HCT116 (cell line): ENCODE measurements at regions not wholly inside any gene's neighbourhood (a gene's known extent, or its start where the extent isn't known, plus 50 kb on each side); places are given as distances from the start of the nearest gene placed in this dataset.

Source experiments
- ATAC-seq: fragments of 200-7000 bp; cut with Tn5 transposase; 2 replicates; pipeline ENCODE4 v1.9.1; 2020; ENCODE audit warnings: mild to moderate bottlenecking, moderate library complexity
- BruUV-seq: library from RNA; stranded (reverse); fragments of 400-500 nt; replicated peaks from 2 replicates; lab custom pipeline; 2021; lab: Mats Ljungman, UMichigan
- CTCF ChIA-PET: fragments of 300-600 bp; sonication (Branson Sonifier 250); formaldehyde crosslinking; loops from one replicate; lab custom pipeline; 2021; ENCODE audit warnings: antibody characterized with exemption; lab: Charles Lee
- POLR2A ChIA-PET: fragments of 300-600, 350-600 bp; sonication (Branson Sonifier 250); formaldehyde crosslinking; loops from one replicate; lab custom pipeline; 2021; ENCODE audit warnings: antibody characterized with exemption; lab: Charles Lee
- RAD21 ChIA-PET, 2 experiments: fragments of 300-600 bp; sonication (Branson Sonifier 250); formaldehyde crosslinking; loops; one replicate each; lab custom pipeline; 2023; ENCODE audit warnings: low total read pairs in 2 of 2; ENCODE audit not compliant: uncharacterized antibody in 2 of 2, unreplicated experiment in 2 of 2, low non-redundant PET in 1 of 2; lab: Charles Lee
- DNase-seq: peaks from one replicate; pipeline ENCODE4 v3.0.0-alpha.2; 2010; ENCODE audit warnings: low read depth, low spot score
- H2AFZ ChIP-seq: fragments of 200-600 bp; shearing (Covaris generic), sonication (generic); 2 replicates; pipeline ENCODE4 v1.6.1; 2017; ENCODE audit warnings: low read depth, mixed run types, mixed read lengths, antibody characterized with exemption, low read length; ENCODE audit not compliant: poor library complexity, severe bottlenecking
- H3K27ac ChIP-seq: 2 replicates; pipeline ENCODE4 v1.5.1; 2012; ENCODE audit warnings: low read depth, low read length
- H3K27me3 ChIP-seq: fragments of 200-600 bp; sonication (generic); 2 replicates; pipeline ENCODE4 v1.6.1; 2016; ENCODE audit warnings: mixed run types, low read length, mixed read lengths; ENCODE audit not compliant: insufficient read depth
- H3K36me3 ChIP-seq, 2 experiments: fragments of 200-500 bp in 1 of 2; fragments of 200-600 bp in 1 of 2; sonication (Bioruptor generic) in 1 of 2; sonication (generic) in 1 of 2; 2 replicates each; pipeline versions ENCODE4 v1.5.1 to v1.6.1; 2014 to 2016; ENCODE audit warnings: low read length in 2 of 2, inconsistent platforms in 1 of 2, mixed read lengths in 1 of 2, mixed run types in 1 of 2; ENCODE audit not compliant: insufficient read depth in 2 of 2, control insufficient read depth in 1 of 2
- H3K4me1 ChIP-seq, 2 experiments: fragments of 200-600 bp in 1 of 2; sonication (generic) in 1 of 2; 2 replicates each; pipeline versions ENCODE4 v1.5.1 to v1.6.1; 2012 to 2017; ENCODE audit warnings: low read length in 2 of 2, inconsistent platforms in 1 of 2, mild to moderate bottlenecking in 1 of 2, mixed read lengths in 1 of 2, mixed run types in 1 of 2, moderate library complexity in 1 of 2; ENCODE audit not compliant: insufficient read depth in 2 of 2, control insufficient read depth in 1 of 2
- H3K4me2 ChIP-seq: fragments of 200-600 bp; sonication (generic); 2 replicates; pipeline ENCODE4 v1.6.1; 2017; ENCODE audit warnings: mixed run types, low read length, mixed read lengths
- H3K4me3 ChIP-seq, 2 experiments: fragments of 200-600 bp in 1 of 2; sonication (generic) in 1 of 2; replicated peaks in 1 of 2; 2 replicates each; pipeline ENCODE4 v1.5.1; 2011 to 2016; ENCODE audit warnings: low read length in 2 of 2, control low read depth in 1 of 2, low read depth in 1 of 2, mild to moderate bottlenecking in 1 of 2, mixed read lengths in 1 of 2, mixed run types in 1 of 2
- H3K79me2 ChIP-seq: fragments of 200-600 bp; sonication (generic); 2 replicates; pipeline ENCODE4 v1.6.1; 2017; ENCODE audit warnings: mild to moderate bottlenecking, mixed run types, low read length, moderate library complexity, mixed read lengths; ENCODE audit not compliant: insufficient read depth
- H3K9ac ChIP-seq: fragments of 200-600 bp; sonication (generic); 2 replicates; pipeline ENCODE4 v1.6.1; 2016; ENCODE audit warnings: low read length, mixed read lengths
- H3K9me2 ChIP-seq: fragments of 200-600 bp; sonication (generic), shearing (Covaris generic); 2 replicates; pipeline ENCODE4 v1.6.1; 2017; ENCODE audit warnings: mixed run types, mild to moderate bottlenecking, moderate library complexity; ENCODE audit not compliant: insufficient read depth
- H3K9me3 ChIP-seq, 2 experiments: fragments of 200-500 bp in 1 of 2; fragments of 200-600 bp in 1 of 2; sonication (Bioruptor generic) in 1 of 2; sonication (generic) in 1 of 2; 2 replicates each; pipeline ENCODE4 v1.6.1; 2014 to 2017; ENCODE audit warnings: low read length in 2 of 2, mixed read lengths in 2 of 2, inconsistent platforms in 1 of 2, low read depth in 1 of 2, mild to moderate bottlenecking in 1 of 2, mixed run types in 1 of 2, moderate library complexity in 1 of 2; ENCODE audit not compliant: control insufficient read depth in 1 of 2, insufficient read depth in 1 of 2
- H4K20me1 ChIP-seq: fragments of 200-600 bp; sonication (generic), shearing (Covaris generic); 2 replicates; pipeline ENCODE4 v1.6.1; 2017; ENCODE audit warnings: mixed run types, mild to moderate bottlenecking, moderate library complexity; ENCODE audit not compliant: insufficient read depth
- CEBPB ChIP-seq: IDR thresholded peaks from 2 replicates; pipeline ENCODE4 v1.6.1; 2012; ENCODE audit warnings: low read depth
- EGR1 ChIP-seq: IDR thresholded peaks from 2 replicates; pipeline ENCODE4 v1.6.1; 2012; ENCODE audit warnings: low read depth
- ELF1 ChIP-seq: IDR thresholded peaks from 2 replicates; pipeline ENCODE4 v1.6.1; 2012; ENCODE audit warnings: low read depth, borderline replicate concordance
- EZH2 ChIP-seq: fragments of 200-600 bp; sonication (generic); IDR thresholded peaks from 2 replicates; pipeline ENCODE4 v1.6.1; 2017; ENCODE audit warnings: antibody characterized with exemption, mixed run types
- POLR2A ChIP-seq: IDR thresholded peaks from 2 replicates; pipeline ENCODE4 v1.7.0; 2011; ENCODE audit warnings: borderline replicate concordance; ENCODE audit not compliant: insufficient read depth, insufficient read length; ENCODE audit errors: extremely low read depth
- SIN3A ChIP-seq: IDR thresholded peaks from 2 replicates; pipeline ENCODE4 v1.6.1; 2012; ENCODE audit warnings: low read depth
- SP1 ChIP-seq: IDR thresholded peaks from 2 replicates; pipeline ENCODE4 v1.6.1; 2012; ENCODE audit warnings: low read depth
- TCF7L2 ChIP-seq: IDR thresholded peaks from 2 replicates; pipeline ENCODE4 v1.7.0; 2011; ENCODE audit warnings: borderline replicate concordance, inconsistent platforms; ENCODE audit not compliant: insufficient read depth, insufficient read length; ENCODE audit errors: extremely low read depth
- YY1 ChIP-seq: IDR thresholded peaks from 2 replicates; pipeline ENCODE4 v1.6.1; 2011; ENCODE audit warnings: low read length, low read depth, moderate library complexity, mild to moderate bottlenecking; ENCODE audit not compliant: insufficient replicate concordance; ENCODE audit errors: extremely low read depth
- ZFX ChIP-seq: fragments of 450-650 bp; IDR thresholded peaks from 2 replicates; pipeline ENCODE4 v1.6.1; 2017
- intact Hi-C: fragments of 100-400 bp; cut with micrococcal nuclease; formaldehyde crosslinking; loops from 2 replicates; pipeline ENCODE4 v1.10.0; 2022
- TF ChIP-seq, protein P1 (sequence below): IDR thresholded peaks from 2 replicates; pipeline ENCODE4 v1.6.1; 2012
- TF ChIP-seq, protein P2 (sequence below), 3 experiments: fragments of 200-600 bp in 1 of 3; sonication (generic) in 1 of 3; IDR thresholded peaks in 2 of 3; conservative IDR thresholded peaks in 1 of 3; 2 replicates each; pipeline ENCODE4 v1.5.1; 2012 to 2017; ENCODE audit warnings: low read depth in 2 of 3, low read length in 2 of 3, antibody characterized with exemption in 1 of 3, borderline replicate concordance in 1 of 3, control low read depth in 1 of 3, mild to moderate bottlenecking in 1 of 3, mixed read lengths in 1 of 3, mixed run types in 1 of 3, moderate library complexity in 1 of 3; ENCODE audit not compliant: insufficient read depth in 1 of 3

DNA sequence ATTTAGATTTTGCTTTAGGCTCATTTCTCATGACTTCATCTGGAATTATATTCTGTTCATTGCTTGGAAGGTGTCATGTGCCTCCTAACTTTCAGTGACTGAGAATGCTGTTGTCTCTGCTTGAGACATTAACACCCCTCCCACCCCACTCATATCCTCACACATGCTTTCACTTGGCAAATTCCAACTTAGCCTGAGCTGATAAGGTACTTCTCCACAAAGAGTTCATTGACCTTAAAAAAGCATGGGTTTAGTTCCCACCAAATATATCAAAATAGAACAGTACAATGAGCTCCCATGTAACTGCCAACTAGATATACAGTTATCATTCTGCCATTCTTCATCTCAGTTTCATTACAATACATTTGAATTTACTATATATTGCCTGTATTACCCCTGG lies 576.5 kb upstream of the ADGRL2 start:
- H3K9me2 ChIP-seq: no peaks in the 10 kb centered on the region
- no peak for DNase-seq
- no TSS peak for BruUV-seq
- RAD21 ChIA-PET: no interaction called here
- no peak overlapping the region for H3K9ac ChIP-seq
- peaks cover 0 to 5% of the 10 kb centered on the region in 2 experiments; a peak in 1 of 4 replicates for H3K9me3 ChIP-seq
- no peaks in the 10 kb centered on the region for H4K20me1 ChIP-seq
- POLR2A ChIA-PET: no interaction called here
- H3K4me3 ChIP-seq: no peak overlapping the region
- TF ChIP-seq ELF1 (no peak), EGR1 (no peak), YY1 (no peak), EZH2 (no peak), SIN3A (no peak), POLR2A (no peak), TCF7L2 (no peak), SP1 (no peak), ZFX (no peak), CEBPB (no peak)
- TF ChIP-seq, protein P1, sequence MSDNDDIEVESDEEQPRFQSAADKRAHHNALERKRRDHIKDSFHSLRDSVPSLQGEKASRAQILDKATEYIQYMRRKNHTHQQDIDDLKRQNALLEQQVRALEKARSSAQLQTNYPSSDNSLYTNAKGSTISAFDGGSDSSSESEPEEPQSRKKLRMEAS: no peak
- TF ChIP-seq, protein P2, sequence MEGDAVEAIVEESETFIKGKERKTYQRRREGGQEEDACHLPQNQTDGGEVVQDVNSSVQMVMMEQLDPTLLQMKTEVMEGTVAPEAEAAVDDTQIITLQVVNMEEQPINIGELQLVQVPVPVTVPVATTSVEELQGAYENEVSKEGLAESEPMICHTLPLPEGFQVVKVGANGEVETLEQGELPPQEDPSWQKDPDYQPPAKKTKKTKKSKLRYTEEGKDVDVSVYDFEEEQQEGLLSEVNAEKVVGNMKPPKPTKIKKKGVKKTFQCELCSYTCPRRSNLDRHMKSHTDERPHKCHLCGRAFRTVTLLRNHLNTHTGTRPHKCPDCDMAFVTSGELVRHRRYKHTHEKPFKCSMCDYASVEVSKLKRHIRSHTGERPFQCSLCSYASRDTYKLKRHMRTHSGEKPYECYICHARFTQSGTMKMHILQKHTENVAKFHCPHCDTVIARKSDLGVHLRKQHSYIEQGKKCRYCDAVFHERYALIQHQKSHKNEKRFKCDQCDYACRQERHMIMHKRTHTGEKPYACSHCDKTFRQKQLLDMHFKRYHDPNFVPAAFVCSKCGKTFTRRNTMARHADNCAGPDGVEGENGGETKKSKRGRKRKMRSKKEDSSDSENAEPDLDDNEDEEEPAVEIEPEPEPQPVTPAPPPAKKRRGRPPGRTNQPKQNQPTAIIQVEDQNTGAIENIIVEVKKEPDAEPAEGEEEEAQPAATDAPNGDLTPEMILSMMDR (IDR thresholded peaks at IDR 0.05 in 2 of 3, conservative IDR thresholded peaks at IDR 0.05 in 1 of 3; ENCODE audit: borderline replicate concordance in 1 of 3, insufficient read depth in 1 of 3, low read depth in 2 of 3, low read length in 2 of 3): no peak
- TF ChIP-seq, all 23 proteins: peak for 0
- Histone ChIP-seq H3K4me2 (no peak overlapping the region), H3K36me3 (no peaks in the 10 kb centered on the region), H2AFZ (no peak overlapping the region), H3K79me2 (no peaks in the 10 kb centered on the region), H3K27ac (no peak overlapping the region), H3K27me3 (no peaks in the 10 kb centered on the region), H3K4me1 (no peaks in the 10 kb centered on the region)
- CTCF ChIA-PET: no interaction called here
- intact Hi-C loops: loop anchor here (10.0 kb wide), 1 partner anchor 429 kb away; no protein-coding TSS in a partner anchor
- no peak for ATAC-seq
